ENCODE measurements at regions not wholly inside any gene's neighbourhood (a gene's known extent, or its start where the extent isn't known, plus 50 kb on each side); places are given as distances from the start of the nearest gene placed in this dataset.

DNA sequence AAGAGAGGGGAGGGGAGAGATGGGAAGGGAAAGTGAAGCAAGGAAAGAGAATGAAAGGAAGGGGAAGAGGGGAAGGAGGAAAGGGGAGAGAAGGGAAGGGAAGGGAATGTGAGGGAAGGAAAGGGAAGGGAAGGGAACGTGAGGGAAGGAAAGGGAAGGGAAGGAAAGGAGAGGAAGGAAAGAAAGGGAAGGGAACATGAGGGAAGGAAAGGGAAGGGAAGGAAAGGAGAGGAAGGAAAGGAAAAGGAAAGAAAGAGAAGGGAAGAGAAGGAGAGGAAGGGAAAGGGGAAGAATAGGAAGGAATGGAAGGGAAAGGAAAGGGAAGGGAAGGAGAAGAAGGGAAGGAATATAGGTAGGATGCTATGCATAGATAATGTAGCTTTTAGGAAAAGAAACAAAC, 139.7 kb upstream of the PTER start:
- no peaks in the 10 kb centered on the region for H3K36me3 ChIP-seq
- H3K9me3 ChIP-seq, result no peaks in the 10 kb centered on the region
- ATAC-seq (no peak), DNase-seq (no peak)
- intact Hi-C loops (cut with DNase I), result no loop called here
- H3K4me1 ChIP-seq, result no peaks in the 10 kb centered on the region
- no peak for TF ChIP-seq CTCF (IDR thresholded peaks at IDR 0.05)
- H3K27me3 ChIP-seq, result no peaks in the 10 kb centered on the region
- no peak overlapping the region for H3K27ac ChIP-seq
- no peak overlapping the region for H3K4me3 ChIP-seq

DNA sequence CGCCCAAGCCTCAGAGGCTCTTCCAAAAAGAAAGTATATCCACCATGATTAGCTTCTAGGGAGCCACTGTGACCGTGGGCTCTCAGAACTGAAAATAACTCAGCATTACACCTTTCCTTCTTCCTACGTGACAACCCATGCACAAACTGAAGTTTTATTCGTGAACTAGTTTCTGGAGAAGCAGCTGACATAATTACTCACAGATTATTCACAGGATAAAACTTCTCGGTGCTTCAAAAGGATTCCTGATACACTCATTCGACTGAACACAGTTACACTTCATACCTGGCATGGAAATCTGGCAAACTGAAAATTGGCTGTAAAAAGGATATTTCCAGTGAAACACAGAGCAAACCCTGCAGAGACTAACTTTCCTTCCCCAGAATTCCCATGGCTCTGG, 139.2 kb upstream of the PTER start:
- intact Hi-C loops (cut with DNase I), result no loop called here
- ATAC-seq, result no peak
- no peak for TF ChIP-seq CTCF (IDR thresholded peaks at IDR 0.05)
- Histone ChIP-seq H3K9me3 (no peaks in the 10 kb centered on the region), H3K36me3 (no peaks in the 10 kb centered on the region), H3K27me3 (no peaks in the 10 kb centered on the region), H3K27ac (no peak overlapping the region), H3K4me3 (no peak overlapping the region), H3K4me1 (no peaks in the 10 kb centered on the region)
- DNase-seq, result no peak

GRCh38 chr10:16304311-16304710, 132.5 kb upstream of the PTER start:
- ATAC-seq (no peak), DNase-seq (no peak)
- intact Hi-C loops (cut with DNase I), result no loop called here
- no peak for TF ChIP-seq CTCF (IDR thresholded peaks at IDR 0.05)
- Histone ChIP-seq H3K4me3 (no peak overlapping the region), H3K27me3 (no peaks in the 10 kb centered on the region), H3K4me1 (no peaks in the 10 kb centered on the region), H3K27ac (no peak overlapping the region), H3K9me3 (peaks cover 0 to 3% of the 10 kb centered on the region in 2 donors), H3K36me3 (no peaks in the 10 kb centered on the region)

- H3K4me3 ChIP-seq, result no peak overlapping the region
- ATAC-seq (no peak), DNase-seq (no peak)
- no peaks in the 10 kb centered on the region for H3K4me1 ChIP-seq
- no peaks in the 10 kb centered on the region for H3K27me3 ChIP-seq
- intact Hi-C loops (cut with DNase I), result no loop called here
- no peaks in the 10 kb centered on the region for H3K36me3 ChIP-seq
- TF ChIP-seq CTCF (IDR thresholded peaks at IDR 0.05), result no peak
- no peak overlapping the region for H3K27ac ChIP-seq
- H3K9me3 ChIP-seq, result peaks cover 0 to 14% of the 10 kb centered on the region in 2 donors
Measured at GRCh38 chr10:16310440-16310839, 126.4 kb upstream of the PTER start.

DNA sequence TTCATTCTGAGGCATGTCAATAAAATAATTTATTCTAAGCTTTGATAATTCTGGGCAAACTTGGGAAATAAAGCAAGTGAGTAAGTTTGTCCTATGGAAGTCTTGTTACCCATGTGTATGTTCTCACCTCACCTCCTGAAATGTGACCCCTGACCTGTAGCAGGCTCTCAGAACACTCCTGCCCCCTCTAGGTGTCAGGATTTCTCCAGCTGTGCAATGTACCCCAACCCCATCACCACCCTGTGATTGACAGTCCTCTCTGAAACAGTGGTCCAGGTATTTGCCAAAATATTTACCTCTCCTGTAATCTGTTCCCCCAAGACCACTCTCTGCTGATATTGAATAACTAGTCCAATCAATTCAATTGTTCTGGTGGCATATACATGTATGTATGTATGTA, 122.6 kb upstream of the PTER start:
- ATAC-seq, result no peak
- Histone ChIP-seq H3K4me3 (no peak overlapping the region), H3K27ac (no peak overlapping the region), H3K4me1 (no peaks in the 10 kb centered on the region), H3K9me3 (peaks cover 0 to 11% of the 10 kb centered on the region in 2 donors), H3K36me3 (no peaks in the 10 kb centered on the region), H3K27me3 (no peaks in the 10 kb centered on the region)
- DNase-seq, result no peak
- intact Hi-C loops (cut with DNase I), result no loop called here
- TF ChIP-seq CTCF (IDR thresholded peaks at IDR 0.05), result no peak
